ENCODE measurements at regions not wholly inside any gene's neighbourhood (a gene's known extent, or its start where the extent isn't known, plus 50 kb on each side); places are given as distances from the start of the nearest gene placed in this dataset.

GRCh38 chr3:106004826-106005225 lies 136.0 kb upstream of the CBLB start:
- TF ChIP-seq CTCF (IDR thresholded peaks at IDR 0.05) = no peak
- H3K27ac Mint-ChIP-seq = no peak overlapping the region
- no peak for DNase-seq
- H3K9me3 Mint-ChIP-seq = peaks cover 6% of the 10 kb centered on the region
- no peak overlapping the region for H3K4me3 Mint-ChIP-seq
- no peaks in the 10 kb centered on the region for H3K36me3 Mint-ChIP-seq (ENCODE audit: low read depth)
- no peaks in the 10 kb centered on the region for H3K27me3 Mint-ChIP-seq (ENCODE audit: low read depth, poor library complexity)
- H3K4me1 Mint-ChIP-seq = no peaks in the 10 kb centered on the region

GRCh38 chr3:106006001-106006400 lies 137.2 kb upstream of the CBLB start:
- H3K27ac Mint-ChIP-seq = no peak overlapping the region
- TF ChIP-seq CTCF (IDR thresholded peaks at IDR 0.05) = no peak
- DNase-seq = no peak
- no peaks in the 10 kb centered on the region for H3K36me3 Mint-ChIP-seq (ENCODE audit: low read depth)
- H3K9me3 Mint-ChIP-seq = no peaks in the 10 kb centered on the region
- H3K27me3 Mint-ChIP-seq (ENCODE audit: low read depth, poor library complexity) = no peaks in the 10 kb centered on the region
- H3K4me1 Mint-ChIP-seq = no peaks in the 10 kb centered on the region
- no peak overlapping the region for H3K4me3 Mint-ChIP-seq

DNA sequence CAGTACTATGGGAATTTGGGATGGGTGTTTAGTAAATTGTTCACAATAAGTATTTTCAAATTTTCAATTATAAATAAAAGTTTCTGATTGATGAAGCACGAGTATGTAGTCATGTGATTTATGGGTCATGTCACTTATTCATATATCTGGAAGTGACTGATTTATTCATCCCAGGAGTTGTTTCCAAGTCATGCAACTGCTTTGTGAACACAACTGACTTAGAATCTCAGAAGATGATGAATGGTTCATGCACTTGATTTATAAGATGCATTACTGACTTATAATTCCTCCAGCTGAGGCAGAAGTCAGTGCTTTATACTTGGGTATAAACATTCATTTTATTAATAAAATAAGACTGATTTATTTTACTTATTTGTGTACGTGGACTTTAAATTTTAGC lies 137.8 kb upstream of the CBLB start:
- no peak for TF ChIP-seq CTCF (IDR thresholded peaks at IDR 0.05)
- Mint-ChIP-seq H3K36me3 (ENCODE audit: low read depth) (no peaks in the 10 kb centered on the region), H3K27me3 (ENCODE audit: low read depth, poor library complexity) (no peaks in the 10 kb centered on the region), H3K9me3 (no peaks in the 10 kb centered on the region), H3K27ac (no peak overlapping the region), H3K4me1 (no peaks in the 10 kb centered on the region), H3K4me3 (no peak overlapping the region)
- no peak for DNase-seq

DNA sequence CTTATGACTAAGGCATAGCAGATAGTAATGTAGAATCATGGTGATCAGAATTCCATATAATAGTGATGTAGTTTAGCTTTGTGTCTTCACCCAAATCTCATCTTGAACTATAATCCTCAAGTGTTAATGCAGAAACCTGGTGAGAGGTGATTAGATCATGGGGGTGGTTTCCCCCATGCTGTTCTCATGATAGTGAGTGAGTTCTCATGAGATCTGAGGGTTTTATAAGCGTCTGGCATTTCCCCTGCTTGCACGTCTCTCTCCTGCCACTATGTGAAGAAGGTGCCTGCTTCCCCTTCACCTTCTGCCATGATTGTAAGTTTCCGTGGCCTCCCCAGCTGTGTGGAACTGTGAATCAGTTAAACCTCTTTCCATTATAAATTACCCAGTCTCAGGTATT lies 138.7 kb upstream of the CBLB start:
- H3K4me1 Mint-ChIP-seq = no peaks in the 10 kb centered on the region
- no peak overlapping the region for H3K4me3 Mint-ChIP-seq
- H3K36me3 Mint-ChIP-seq (ENCODE audit: low read depth) = no peaks in the 10 kb centered on the region
- peak overlapping the region; percentile 61 for H3K27ac Mint-ChIP-seq
- no peaks in the 10 kb centered on the region for H3K27me3 Mint-ChIP-seq (ENCODE audit: low read depth, poor library complexity)
- DNase-seq = no peak
- no peaks in the 10 kb centered on the region for H3K9me3 Mint-ChIP-seq
- TF ChIP-seq CTCF (IDR thresholded peaks at IDR 0.05) = no peak

DNA sequence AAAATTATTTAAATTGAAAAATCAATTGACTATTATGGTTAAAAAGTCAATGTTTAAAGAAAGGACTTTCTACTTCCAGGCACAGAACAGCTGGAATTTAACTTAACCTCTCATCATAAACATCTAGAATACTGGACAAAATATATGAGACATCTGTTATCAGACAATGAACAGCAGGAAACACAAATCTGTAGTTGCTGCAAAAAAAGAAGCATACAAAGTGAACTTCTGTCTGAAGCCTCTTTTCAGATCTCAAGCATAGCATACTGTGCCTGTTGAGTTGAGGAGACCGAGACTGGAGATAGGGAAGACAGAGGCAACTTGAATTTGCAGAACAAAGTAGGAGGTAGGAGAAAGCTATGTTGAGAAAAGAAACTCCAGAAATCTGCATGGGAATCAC lies 140.0 kb upstream of the CBLB start:
- no peaks in the 10 kb centered on the region for H3K36me3 Mint-ChIP-seq (ENCODE audit: low read depth)
- DNase-seq = no peak
- H3K27me3 Mint-ChIP-seq (ENCODE audit: low read depth, poor library complexity) = no peaks in the 10 kb centered on the region
- H3K4me3 Mint-ChIP-seq = no peak overlapping the region
- no peaks in the 10 kb centered on the region for H3K9me3 Mint-ChIP-seq
- no peaks in the 10 kb centered on the region for H3K4me1 Mint-ChIP-seq
- H3K27ac Mint-ChIP-seq = no peak overlapping the region
- TF ChIP-seq CTCF (IDR thresholded peaks at IDR 0.05) = no peak

DNA sequence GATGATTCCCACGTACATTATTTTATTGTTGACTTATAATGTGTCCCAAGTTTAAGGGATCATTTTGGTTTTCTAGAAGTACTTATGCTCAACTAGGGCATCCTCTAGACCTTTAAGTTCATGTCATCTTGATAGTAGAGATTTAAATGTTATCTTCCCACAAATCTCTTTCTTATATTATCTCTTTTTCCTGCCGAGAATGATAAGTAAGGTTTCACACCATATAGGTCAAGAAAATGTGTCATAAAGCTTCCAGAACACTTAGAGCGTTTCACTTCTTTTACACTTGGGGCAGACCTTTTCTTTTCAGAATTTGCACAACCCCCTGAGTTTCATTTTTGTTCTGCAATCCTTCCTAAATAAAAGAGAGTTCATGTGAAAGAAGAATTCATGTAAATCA lies 142.0 kb upstream of the CBLB start:
- Mint-ChIP-seq H3K36me3 (ENCODE audit: low read depth) (no peaks in the 10 kb centered on the region), H3K27ac (no peak overlapping the region), H3K27me3 (ENCODE audit: low read depth, poor library complexity) (no peaks in the 10 kb centered on the region), H3K9me3 (no peaks in the 10 kb centered on the region), H3K4me3 (no peak overlapping the region), H3K4me1 (no peaks in the 10 kb centered on the region)
- DNase-seq = no peak
- no peak for TF ChIP-seq CTCF (IDR thresholded peaks at IDR 0.05)
